Activated naive CD8-positive, alpha-beta T cell treated with anti-CD3 and anti-CD28 coated beads, Interleukin-2, amount 50 U/mL, for 16 hours (primary cell): ENCODE measurements at regions not wholly inside any gene's neighbourhood (a gene's known extent, or its start where the extent isn't known, plus 50 kb on each side); places are given as distances from the start of the nearest gene placed in this dataset.
"Not testable (repeated sequence)": the region's sequence is repeated elsewhere in the genome, so short reads cannot be mapped to it uniquely, and the experiment has no call there.

Source experiments
- DNase-seq: peaks from one replicate; pipeline ENCODE4 v3.0.0-alpha.2; 2020; ENCODE audit warnings: low read depth, low spot score

DNA sequence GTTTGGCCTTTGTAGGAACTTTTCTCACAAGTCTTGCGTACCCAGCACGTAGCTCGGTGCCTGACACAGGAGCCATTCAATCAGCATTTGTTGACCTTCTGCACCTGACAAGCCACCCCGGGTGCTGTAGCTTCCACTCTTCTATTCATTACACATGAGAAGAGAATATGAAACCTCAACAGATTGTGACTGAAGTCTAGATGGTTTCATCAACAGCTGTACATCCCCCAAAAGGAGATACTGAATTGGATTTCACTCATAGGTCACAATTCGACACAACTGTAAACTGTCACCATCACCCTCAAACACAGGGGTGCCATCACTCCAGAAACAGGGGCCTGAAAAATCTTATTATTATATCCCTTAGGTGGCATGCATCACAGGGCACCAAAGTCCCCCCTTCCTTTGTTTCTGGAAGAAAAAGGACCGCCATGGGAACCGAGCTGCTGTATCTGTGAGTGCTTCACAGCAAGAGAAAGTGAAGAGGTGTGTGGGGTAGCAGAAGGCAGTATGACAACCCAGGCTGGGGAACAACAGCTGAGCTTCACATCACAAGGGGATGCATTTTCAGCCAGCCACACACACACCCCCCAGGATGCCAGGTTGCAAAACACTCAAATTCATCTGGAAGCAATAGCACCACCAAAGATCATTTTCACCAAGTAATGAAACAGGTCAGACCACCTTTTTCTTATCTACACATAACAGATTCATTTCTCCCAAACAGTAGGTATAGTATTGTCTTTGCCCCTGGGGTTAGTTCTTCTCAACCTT lies 225.7 kb downstream of the TOMM20 start:
- no peak for DNase-seq

DNA sequence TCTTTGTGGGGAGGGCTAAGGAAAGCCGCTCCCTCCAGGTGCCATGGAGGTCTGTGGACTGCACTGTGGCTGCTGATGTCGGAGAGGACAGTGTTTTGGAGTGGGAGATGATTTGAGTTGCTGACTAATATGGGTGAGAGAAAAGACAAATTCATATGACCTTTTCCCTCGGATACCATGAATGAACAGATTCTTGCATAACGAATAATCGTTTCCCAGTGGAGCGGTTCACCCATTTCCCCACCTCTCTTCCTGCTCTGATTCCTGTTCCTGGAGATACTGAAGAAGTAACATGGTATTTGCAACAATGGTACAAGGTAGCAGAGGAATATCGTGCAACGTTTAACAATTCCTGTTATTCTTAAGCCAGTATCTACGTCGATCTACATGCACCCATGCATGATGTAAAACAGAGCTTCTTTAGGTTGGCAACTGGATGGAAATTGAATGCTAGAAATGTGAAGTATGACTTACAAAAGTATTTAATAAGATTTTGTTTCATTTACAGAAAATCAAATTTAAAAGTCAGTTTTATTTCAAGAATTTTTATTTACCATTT lies 227.1 kb downstream of the TOMM20 start:
- no peak for DNase-seq

DNA sequence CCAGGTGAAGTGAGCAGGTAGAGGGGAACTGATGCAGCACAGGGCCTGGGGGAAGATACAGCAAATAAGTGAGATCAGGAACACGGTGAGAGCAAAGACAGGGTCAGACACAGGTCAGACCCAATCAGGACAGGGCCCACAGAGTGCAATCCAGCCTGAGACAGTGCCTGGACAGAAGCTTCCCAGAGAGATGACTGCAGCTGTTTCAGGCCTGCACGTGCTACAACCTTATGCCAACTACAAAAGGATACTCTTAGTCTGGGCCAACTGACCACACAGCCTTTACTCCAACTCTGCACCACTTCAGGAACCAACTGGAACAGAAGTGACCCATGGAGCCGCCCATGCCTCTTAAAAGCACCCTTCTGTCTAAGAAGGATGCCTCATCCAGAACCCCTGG lies 228.0 kb downstream of the TOMM20 start:
- DNase-seq = no peak

DNA sequence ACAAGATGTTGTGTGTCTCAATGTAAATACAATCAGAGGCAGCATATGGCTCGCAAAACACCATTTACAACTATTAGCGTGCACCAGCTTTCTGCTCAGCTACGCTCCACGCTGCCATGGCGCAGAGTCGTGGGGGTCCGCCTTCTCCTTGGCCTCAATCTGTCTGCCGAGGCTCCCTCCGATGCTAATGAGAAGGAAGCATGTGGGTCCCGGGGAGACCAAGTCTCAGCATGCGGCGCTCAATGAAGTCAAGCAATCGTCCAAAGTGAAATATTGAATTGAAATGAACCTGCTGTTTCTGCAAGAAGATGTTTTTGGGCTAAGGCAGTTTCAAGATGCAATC lies 228.9 kb downstream of the TOMM20 start:
- no peak for DNase-seq

DNA sequence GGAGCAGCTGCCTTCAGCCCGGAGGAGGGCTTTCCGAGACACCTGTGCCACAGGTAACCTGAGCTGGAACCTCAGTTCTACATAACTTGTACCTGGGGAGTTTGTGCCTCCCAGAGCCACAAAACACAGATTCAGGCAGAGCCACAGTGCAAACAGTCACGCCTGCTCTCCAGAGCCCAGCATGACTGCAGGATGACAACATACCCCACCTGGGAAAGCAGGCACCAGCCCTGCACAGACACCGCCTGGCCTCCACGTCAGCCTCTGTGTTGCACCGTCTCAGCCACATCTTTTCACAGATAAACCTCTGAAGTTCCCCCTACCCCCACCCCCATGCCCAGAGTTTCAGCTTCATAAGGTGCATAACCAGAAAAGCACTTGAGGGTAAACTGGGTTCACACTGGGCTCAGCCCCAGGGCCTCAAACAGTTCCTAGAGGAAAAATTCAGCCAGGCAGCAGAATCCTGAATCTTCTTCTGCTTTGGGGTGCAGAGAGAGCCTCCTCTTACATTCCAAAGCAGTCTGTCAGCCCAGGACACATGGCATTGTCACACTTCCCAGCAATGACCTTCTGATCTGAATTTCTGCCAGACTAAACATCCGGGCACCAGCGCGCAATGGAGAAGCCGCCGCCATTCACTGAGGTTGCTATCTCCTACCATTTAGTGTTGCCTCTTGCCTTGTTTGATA lies 229.5 kb downstream of the TOMM20 start:
- DNase-seq = no peak

DNA sequence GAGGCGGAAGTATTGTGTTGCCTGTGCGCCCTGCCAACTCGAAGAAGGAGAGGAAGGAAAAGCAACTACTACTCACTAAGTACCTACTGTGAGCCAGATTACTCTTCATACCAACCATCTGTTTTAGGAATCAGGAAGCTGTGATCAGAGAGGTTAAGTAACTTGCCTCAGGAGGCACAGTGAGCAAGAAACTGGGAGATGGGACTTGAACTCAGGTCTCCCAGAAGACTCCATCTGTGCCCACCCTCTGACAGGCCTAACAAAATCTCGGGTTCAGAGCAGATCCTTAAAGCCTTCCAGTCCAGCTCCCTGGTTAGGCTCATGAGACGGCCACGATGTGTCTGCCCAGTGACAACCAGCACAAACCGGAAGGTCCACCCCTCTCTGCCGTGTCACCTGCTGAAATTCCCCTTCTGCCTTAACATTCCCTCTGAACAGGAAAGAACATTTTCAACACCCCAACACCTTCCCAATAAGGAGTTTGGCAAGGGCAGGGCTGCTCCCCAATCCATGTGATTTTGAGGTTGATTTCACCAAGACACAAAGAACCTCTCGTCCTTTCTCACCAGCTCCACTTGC lies 230.1 kb downstream of the TOMM20 start:
- DNase-seq = no peak

DNA sequence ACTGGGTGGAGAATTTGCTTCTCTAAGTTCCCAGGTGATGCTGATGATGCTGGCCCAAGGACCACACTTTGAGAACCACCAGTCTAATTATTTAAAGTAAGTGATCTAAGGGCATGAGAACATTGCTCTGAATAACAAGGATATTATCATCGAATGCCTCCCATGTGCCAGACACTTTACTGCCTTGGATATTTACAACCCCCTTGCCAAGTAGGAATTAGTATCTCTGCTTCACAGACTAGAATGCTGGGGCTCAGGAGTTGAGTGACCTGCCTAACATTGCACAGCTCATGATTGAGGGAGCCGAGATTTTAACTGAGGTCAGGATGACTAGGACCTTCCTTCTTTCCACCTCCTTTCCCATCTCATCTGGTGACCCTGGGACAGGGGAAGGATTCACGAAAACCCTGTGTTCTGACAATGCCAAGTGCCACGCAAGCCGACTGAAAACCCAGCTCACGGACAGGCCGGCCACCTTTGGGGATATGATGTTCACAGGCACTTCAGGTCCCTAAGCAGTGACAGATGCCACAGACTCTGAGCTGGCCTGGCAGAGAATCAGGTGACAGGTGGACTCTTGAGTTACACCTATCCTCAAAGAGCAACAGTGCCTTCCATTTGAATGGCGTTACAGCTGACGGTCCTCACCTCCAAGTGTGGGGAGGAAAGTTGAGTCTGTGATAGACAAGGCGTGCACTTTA lies 230.7 kb downstream of the TOMM20 start:
- DNase-seq = no peak

DNA sequence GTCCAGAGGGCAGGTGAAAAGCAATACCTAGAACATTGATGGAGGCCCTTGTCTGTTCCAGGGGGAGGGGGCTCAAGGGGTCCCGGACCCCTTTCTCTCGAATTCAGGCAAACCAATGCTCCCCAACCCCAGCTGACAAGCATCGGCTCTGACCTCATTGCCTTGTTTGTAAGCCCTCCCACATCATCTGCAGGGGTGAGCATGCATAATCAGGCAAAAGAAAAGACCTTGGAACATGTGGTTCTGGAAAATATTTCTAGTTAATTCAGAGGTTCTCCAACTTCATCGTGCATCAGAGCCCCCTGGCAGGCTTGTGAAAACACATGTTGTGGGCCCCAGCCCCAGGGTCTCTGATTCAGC lies 231.3 kb downstream of the TOMM20 start:
- DNase-seq = no peak

DNA sequence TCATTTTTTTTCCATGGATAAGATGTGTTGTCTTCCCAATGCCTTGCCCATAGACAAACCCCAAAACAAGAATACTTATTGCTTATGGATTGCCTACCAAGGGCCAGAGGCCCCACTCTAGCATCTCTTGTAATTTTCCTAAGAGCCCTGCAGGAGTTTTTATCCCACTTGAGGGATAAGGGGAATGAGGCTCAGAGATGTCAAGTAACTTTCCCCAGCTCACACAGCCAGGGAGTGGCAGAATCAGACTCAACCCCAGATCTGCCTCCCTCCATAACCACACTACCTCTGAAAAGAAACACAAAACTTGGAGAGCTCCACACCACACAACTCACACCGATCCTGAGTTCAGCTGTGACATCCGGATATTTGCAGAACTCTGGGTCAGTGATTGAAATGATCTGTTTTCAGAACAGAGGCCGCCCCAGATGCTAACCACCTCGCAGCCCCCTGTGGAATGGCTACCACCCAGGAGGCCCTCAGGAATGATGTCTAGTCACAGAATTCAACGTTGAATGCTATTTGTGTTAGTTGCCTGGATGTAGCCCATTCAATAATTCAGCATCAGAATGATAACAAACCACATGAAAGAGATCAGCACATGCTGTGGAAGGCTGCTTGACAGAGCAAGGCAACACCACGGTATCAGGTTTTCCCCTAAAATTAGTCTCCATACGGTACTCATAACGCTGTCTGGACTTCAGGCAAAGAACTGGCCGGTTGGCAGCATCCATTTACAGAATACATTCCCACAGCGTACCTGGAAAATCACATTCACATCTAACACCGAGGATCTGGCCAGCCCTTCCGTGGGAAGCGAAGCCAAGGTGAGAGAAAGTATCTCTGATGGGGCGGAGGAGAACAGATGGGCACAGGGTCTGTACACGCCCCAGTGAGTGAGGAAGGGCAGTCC lies 231.9 kb downstream of the TOMM20 start:
- no peak for DNase-seq

DNA sequence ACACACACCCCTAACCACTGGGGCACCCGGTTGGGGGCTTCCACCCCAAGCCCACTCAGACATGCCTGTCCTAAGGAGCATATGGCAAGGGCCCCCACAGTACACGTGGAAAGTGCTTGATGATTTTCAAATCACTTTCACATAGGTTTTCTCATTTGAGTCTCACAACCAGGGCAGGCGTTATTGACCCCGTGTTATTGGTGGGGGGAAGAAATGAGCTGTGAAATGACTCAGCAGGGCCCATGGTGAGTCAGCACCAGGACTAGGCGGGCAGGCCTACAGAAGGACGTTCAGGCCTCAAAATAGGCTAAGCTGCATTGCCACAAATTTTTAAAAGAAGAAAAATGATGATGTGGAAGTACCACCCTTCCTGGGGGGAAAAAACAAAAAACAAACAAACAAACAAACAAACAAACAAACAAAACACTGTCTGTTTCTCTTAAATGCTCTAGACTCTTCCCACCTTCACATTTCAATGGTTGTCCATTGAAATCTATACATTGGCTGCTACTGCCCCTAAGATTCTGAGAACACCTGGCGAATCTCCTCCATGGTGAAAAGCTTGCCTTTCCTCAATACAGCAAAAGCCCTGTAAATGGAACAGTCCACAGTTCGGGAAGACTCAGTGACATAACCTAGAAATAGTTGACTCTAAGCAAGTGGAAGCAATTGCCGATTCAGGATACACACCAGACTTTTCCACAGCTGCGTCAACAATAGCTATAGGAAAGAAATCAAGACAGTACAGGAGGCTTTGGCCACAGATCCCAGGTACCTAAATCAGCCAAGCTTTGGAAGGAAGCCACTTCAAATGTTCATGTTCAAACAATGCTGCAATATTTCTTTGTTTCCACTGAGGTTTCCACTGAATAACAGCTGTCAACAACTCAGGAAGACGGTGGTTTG lies 234.7 kb downstream of the TOMM20 start:
- no peak for DNase-seq

DNA sequence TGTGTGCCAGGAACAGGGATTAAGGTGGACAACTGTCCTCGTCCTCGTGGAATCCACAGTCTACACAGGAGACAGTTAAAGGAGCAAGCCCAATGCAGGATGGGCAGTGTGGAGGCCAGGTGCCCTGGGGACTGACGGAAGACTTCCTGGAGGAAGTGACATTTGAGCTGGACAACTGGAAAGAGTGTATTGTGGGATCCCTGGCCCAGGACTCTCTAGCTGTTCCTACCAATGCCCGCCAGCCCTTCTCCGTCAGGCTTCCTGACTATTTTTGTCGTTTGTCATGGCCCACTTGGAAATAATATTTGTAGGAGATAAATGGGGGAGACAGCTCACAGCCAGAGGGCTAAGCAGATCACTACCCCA lies 235.3 kb downstream of the TOMM20 start:
- DNase-seq = no peak

DNA sequence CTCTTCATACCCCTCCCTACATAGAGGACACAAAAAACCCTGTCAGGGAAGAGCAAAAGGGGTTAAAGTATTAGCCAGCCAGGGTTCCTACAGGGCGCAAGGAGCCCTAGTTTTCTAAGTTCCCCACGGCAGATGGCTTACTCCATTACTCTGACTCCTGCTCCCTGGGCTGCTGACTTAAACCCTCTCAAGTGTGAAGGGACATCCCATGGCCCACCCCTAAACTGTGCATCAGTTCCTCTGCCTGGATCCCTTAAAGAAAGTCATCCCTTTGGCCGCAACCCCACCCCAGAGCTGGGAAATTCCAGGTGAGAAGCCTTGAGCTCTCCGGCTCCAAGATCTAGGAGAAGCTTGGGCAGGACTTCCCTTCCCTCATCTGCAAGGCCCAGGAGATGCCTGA lies 236.0 kb downstream of the TOMM20 start:
- no peak for DNase-seq

DNA sequence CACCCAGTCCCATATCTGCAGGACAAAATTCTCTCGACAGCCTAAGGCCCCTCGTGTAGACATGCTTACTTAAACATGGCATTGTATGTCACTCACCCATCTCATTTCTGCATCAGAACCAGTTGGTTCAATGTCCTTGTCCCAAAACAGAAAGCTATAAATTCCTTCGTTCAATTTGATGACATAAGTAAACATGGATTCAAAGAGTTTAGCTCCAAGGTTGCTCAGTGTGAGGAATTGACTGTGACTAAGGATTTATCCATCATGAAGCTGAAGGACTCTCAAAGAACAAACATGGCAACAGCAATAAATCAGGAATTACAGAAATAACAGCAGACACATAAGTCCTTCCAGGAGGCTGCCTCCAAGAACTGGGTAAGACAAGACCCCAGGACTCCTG lies 237.2 kb downstream of the TOMM20 start:
- DNase-seq = no peak

DNA sequence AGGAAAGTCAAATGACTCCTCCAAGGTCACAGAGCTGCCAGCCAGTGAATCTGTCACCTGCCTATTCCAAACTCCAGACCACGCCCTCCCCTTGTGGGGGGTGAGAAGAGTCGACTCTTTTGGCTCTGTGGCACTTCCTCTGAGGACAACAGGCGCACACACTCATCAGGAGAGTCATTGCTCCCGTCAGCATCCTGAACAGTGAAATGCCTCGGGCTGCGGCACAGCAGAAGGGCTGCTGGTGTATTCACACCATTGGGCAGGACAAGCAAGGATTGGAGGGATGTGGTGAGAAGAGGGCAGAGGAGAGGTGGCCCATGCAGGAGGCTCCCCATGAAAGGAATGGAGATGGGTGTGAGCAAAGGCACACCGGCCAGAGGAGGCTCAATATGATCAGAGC lies 239.0 kb downstream of the TOMM20 start:
- no peak for DNase-seq

DNA sequence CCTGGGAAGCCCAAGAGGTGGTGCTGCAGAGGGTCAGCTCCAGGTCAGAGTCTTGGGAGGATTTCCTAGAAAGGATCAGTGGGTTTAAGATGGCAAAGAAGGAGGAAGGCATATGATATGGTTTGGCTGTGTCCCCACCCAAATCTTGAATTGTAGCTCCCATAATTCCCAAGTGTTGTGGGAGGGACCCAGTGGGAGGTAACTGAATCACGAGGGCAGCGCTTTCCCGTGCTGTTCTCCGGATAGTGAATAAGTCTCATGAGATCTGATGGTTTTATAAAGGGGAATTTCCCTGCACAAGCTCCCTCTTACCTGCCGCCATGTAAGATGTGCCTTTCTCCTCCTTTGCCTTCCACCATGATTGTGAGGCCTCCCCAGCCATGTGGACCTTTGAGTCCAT lies 240.4 kb downstream of the TOMM20 start:
- not testable (repeated sequence) for DNase-seq

DNA sequence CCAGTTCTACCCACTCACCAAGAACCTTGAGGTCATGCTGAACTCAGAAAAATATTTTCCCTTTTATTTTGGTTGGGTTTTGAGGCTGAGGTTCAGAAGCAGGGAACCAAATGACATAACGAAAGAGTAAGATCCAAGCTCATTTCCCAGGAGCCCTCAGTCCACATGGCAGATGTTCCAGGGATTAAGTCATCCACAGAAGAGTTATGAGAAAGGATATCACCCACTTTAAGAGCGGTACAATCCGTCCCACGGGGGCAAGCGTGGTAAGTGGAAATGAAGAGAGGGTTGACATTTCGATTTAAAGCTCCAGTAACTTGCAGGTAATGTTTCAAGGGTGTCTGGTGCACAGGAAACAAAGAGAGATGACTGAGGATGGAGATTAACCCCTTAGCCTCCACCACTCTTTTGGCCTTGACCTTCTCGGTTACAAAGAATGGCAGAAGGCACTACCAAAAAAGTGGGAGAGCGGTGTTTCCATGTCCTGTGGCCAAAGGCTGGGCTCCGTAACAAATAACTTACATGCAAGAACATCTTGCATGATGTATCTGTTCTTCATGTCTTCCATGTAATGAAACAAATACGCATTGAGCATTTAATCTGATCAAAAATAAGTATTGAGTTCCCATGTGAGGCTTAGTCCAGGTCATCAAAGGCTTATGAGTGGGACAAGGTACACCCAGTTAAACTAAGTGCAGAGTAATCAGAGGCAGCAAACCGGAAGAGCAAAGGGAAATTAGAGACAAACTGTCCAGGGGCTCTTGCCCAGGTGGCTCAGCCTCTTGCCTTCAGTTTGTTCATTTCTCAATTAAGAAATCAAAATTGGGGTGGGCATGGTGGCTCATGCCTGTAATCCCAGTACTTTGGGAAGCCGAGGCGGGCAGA lies 241.4 kb downstream of the TOMM20 start:
- DNase-seq = no peak

DNA sequence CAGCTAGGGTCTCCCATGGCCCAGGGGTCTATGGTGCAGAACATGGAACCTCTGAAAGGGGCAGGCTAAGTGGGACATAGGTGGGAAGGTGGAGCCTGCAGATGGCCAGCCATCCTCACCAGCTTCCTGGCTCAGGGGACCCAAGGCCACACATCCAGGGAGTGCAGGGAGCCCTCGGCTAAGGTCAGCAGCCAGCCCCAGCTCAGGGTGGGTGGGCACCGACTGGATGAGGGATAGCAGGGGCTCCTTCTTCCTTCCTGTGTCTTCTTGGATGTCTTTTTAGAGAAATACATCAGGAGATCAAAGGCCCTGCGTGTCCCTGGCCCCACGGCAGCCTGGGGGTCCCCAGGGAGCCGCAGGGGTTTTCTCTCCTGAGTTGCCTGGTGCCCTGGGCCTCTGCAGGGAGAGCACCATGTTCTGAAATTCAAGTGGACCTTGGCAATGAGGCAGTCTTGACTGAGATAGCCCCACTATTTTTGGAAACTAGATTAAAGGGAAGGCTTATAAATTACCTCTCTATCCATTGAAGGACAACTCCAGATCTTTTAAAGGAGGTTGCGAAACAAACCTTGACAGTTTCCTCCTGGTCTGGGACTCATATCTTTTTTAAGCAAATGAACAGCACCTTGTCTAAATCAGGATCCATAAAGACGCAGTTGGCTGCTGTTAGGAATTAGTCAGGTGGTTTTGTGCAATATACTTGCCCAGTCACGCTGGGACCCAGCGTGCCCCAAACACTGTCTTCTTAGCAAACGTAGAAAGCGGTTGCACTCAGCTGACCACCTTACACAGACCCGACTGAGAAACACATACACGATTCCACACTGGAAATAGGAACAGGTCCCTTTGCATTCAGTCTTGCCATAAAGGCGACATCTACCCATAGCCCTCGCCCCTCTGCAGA lies 242.3 kb downstream of the TOMM20 start:
- no peak for DNase-seq

DNA sequence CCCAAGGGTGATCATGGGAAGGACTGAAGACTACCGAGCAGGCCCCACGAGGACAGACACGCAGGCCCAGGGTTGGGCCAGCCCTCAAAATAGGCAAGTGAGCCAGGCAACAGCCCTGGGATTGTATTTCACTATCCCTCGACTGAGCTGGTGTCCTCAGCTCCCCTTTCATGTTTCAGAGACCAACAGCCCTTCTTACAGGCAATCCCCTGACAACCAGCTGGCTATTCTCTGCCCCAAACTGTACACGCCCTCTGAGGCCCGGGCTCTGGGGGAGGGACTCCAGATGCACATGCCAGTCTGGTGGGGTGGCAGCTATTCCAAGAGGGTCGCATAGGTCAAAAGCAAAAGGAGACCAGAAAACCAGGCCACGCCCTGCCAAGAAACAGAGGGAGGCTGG lies 243.0 kb downstream of the TOMM20 start:
- DNase-seq = no peak
